ENCODE measurements at regions not wholly inside any gene's neighbourhood (a gene's known extent, or its start where the extent isn't known, plus 50 kb on each side); places are given as distances from the start of the nearest gene placed in this dataset.
A peak's percentile ranks its signal among the peaks of the same experiment; 100 is the strongest.

DNA sequence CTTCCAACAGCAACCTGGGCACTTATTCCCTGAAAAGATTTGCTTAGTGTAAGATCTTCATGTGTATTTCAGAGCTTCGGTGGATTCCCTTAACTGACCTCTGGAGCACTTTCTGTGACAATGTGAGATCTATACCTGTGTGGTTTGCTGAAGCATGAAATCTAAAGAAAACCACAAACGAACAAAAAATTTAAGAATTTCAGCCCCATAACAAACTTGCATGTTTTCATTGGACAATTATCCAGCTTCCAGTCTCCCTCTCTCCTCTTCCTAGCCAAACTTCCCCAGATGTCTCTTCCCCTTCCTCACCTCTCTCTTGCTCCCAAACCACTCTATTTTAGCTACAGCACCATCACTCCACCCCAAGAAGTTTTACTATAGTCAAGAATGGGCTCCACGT is 279.9 kb upstream of the SORCS1 start:
- Mint-ChIP-seq H3K36me3 (no peaks in the 10 kb centered on the region), H3K9me3 (peaks cover 0 to 14% (median 3%) of the 10 kb centered on the region in 6 donors), H3K4me1 (no peaks in the 10 kb centered on the region), H3K27ac (no peak overlapping the region), H3K4me3 (no peak overlapping the region), H3K27me3 (ENCODE audit: low read depth in 3 of 3) (peaks cover 0 to 2% (median 0%) of the 10 kb centered on the region in 3 donors)
- DNase-seq = no peak

DNA sequence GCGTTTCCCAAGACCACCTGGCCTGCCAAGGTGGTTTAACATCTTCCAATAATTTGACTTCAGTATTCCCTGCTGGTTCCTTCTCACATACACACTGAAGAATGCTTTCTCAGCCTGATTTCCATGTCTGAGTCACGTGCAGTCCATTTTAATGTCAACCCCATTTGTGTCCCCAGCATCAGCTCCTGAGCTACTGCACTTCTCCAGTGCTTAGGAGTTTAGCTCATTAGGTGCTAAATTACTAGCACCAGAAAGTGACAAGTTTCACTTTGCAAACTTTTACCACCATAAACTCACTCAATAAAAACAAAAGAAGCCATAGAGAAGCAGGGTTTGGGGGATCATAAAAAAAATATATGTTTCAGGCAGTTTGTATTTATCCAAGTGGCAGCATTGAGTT is 279.3 kb upstream of the SORCS1 start:
- H3K9me3 Mint-ChIP-seq = peaks cover 0 to 14% (median 3%) of the 10 kb centered on the region in 6 donors
- H3K4me3 Mint-ChIP-seq = no peak overlapping the region
- DNase-seq = no peak
- H3K27me3 Mint-ChIP-seq (ENCODE audit: low read depth in 3 of 3) = peaks cover 0 to 1% (median 0%) of the 10 kb centered on the region in 3 donors
- H3K4me1 Mint-ChIP-seq = no peaks in the 10 kb centered on the region
- H3K36me3 Mint-ChIP-seq = no peaks in the 10 kb centered on the region
- H3K27ac Mint-ChIP-seq = no peak overlapping the region

DNA sequence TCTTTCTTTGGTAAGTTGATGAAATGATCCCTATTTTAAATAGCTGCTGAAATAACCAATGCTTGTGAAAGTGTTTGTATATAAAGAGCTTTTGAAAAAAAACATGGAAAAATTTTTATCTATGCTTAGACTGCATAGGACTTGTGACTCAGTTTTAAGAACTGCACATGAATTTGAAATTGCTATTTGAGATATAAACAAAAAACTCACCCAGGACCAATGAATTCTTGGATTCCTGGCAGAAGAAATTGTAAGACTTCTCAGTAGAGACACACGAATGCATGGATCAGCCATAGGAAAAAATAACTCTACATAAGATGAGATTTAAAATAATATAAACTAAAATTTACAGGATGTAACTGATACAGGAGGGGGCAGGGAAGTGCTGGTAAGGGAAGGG is 278.8 kb upstream of the SORCS1 start:
- Mint-ChIP-seq H3K36me3 (no peaks in the 10 kb centered on the region), H3K27ac (no peak overlapping the region), H3K4me1 (no peaks in the 10 kb centered on the region), H3K4me3 (no peak overlapping the region), H3K9me3 (peaks cover 0 to 14% (median 3%) of the 10 kb centered on the region in 6 donors), H3K27me3 (ENCODE audit: low read depth in 3 of 3) (peaks cover 0 to 1% (median 0%) of the 10 kb centered on the region in 3 donors)
- no peak for DNase-seq

DNA sequence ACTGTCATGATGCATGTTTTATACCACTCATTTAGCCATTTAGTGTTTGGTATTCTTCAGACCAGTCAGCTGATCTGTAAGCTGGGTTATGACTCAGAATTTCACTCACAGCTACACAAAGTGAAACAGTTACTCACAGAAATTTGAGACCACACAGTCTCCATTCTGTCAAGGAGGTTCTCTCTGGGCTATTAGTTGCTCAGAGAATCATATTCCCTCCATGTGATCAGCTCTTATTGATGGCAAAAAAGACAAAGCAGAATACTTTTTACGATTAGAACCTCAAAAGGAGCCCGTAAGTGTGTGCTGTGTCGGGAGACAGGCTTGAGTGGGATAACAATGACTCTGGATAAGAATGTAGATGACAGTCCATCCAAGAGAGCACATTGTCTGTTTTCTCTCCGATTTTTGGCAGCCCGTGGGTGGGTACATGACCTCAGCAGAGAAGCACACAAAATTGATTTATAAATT is 277.6 kb upstream of the SORCS1 start:
- Mint-ChIP-seq H3K27me3 (ENCODE audit: low read depth in 3 of 3) (peaks cover 0 to 1% (median 0%) of the 10 kb centered on the region in 3 donors), H3K4me1 (no peaks in the 10 kb centered on the region), H3K4me3 (no peak overlapping the region), H3K27ac (no peak overlapping the region), H3K9me3 (peaks cover 0 to 14% (median 3%) of the 10 kb centered on the region in 6 donors), H3K36me3 (no peaks in the 10 kb centered on the region)
- DNase-seq = no peak

DNA sequence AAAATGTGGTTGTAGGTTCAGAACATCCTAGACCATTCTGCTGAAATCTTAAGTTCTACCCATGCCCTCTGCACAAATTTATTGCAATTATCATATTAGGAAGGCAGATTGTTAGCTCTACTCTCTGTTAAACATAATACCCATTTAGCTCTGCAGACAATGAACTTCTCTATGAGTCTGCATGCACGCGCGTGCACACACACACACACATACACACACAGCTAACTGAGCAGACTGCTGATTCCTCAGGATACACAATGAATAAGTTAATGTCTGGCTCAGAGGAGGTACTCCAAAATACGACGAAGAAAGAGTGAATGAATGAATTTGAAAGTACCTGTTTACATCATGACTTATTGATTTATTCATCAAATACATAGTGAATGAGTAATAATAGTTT is 276.2 kb upstream of the SORCS1 start:
- no peaks in the 10 kb centered on the region for H3K36me3 Mint-ChIP-seq

DNA sequence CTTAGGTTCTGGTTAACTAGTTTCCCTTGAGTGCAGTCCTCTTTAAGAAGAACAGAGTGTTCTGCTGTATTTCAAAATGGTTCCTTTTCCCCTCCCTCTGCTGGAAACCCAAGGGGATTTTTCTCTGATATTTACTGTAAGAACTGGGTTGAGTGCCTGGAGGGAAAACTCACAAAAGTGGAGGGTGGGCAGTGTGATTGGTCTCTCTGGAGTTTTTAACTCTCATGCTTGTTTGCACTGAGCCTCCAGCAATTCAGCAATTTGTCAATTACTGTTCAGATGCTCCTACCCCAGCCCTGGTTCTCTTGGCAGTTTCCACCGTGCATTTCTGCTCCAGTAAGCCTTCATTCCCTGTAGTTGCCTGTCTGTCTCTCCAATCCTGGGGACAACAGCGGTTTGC is 273.4 kb upstream of the SORCS1 start:
- no peaks in the 10 kb centered on the region for H3K27me3 Mint-ChIP-seq (ENCODE audit: low read depth in 3 of 3)
- DNase-seq = no peak
- peaks cover 0 to 5% (median under 1%) of the 10 kb centered on the region in 6 donors for H3K9me3 Mint-ChIP-seq
- no peak overlapping the region for H3K27ac Mint-ChIP-seq
- H3K4me1 Mint-ChIP-seq = no peaks in the 10 kb centered on the region
- no peaks in the 10 kb centered on the region for H3K36me3 Mint-ChIP-seq
- no peak overlapping the region for H3K4me3 Mint-ChIP-seq

More for the DNA sequence above, 276.2 kb upstream of the SORCS1 start:
- H3K27me3 Mint-ChIP-seq (ENCODE audit: low read depth in 3 of 3) = peaks cover 0 to 1% (median 0%) of the 10 kb centered on the region in 3 donors
- H3K27ac Mint-ChIP-seq = no peak overlapping the region
- peaks cover 0 to 13% (median 4%) of the 10 kb centered on the region in 6 donors for H3K9me3 Mint-ChIP-seq
- no peak overlapping the region for H3K4me3 Mint-ChIP-seq
- no peak for DNase-seq
- no peaks in the 10 kb centered on the region for H3K4me1 Mint-ChIP-seq

DNA sequence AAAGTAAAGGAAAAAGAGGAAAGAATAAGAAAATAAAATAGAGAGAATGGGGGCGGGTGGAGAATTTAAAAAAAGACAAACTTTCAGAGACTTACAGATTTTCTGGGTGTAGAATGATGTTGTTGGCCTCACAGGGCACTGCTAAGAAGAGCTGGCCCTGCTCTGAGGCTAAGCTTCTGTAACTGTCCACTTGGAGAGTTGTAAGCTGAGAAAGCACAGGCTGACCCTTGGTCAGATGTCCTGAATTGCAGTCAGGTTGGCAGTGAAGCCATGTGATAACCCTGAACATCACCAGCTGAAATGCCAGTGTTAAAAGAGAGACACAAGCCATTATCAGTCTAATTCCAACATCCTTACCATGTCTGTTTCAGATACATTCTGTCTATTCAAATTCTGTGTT is 272.1 kb upstream of the SORCS1 start:
- DNase-seq = no peak
- Mint-ChIP-seq H3K27me3 (ENCODE audit: low read depth in 3 of 3) (no peaks in the 10 kb centered on the region), H3K9me3 (peaks cover 0 to 5% (median under 1%) of the 10 kb centered on the region in 6 donors), H3K36me3 (no peaks in the 10 kb centered on the region), H3K4me3 (no peak overlapping the region), H3K4me1 (no peaks in the 10 kb centered on the region), H3K27ac (no peak overlapping the region)

DNA sequence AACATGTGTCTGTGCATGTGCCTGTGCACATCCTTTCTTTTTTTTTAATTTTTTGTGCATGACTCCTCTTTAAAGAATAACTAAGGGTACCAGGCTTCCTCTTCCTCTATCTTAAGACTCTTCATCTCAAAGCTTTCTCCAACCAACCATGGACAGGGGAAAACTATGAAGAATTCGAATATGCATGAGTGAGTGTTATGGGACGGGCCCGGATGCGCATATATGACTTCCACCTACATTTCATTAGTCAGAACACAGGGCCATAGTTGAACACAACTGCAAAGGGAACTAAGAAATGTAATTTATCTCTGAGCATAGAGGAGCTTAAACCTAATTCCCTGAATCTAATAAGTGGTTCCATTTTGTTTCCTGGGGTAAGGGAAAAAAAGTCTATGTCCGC is 270.3 kb upstream of the SORCS1 start:
- no peak overlapping the region for H3K27ac Mint-ChIP-seq
- H3K36me3 Mint-ChIP-seq = no peaks in the 10 kb centered on the region
- no peak for DNase-seq
- H3K9me3 Mint-ChIP-seq = peaks cover 0 to 5% (median 0%) of the 10 kb centered on the region in 6 donors
- no peaks in the 10 kb centered on the region for H3K27me3 Mint-ChIP-seq (ENCODE audit: low read depth in 3 of 3)
- no peak overlapping the region for H3K4me3 Mint-ChIP-seq
- H3K4me1 Mint-ChIP-seq = no peaks in the 10 kb centered on the region

DNA sequence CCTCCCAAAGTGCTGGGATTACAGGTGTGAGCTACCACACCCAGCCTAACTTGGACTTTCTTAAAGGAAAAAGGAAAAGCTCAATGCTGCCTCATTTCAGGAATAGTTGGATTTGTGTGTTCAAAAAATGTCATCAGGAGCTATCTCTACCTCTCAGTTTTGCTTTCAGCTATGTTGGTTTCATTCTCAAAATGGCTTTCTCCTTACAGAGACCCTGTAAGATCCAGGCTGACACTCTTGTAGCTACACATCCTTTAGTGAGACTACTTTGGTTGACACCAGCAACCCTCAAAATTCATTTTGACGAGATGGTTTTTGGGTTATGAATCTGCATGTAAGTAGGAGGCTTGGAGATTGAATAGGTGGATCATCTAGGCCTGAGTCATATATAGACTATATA is 269.7 kb upstream of the SORCS1 start:
- peaks cover 0 to 10% (median 0%) of the 10 kb centered on the region in 6 donors for H3K9me3 Mint-ChIP-seq
- no peaks in the 10 kb centered on the region for H3K36me3 Mint-ChIP-seq
- no peak overlapping the region for H3K4me3 Mint-ChIP-seq
- no peaks in the 10 kb centered on the region for H3K27me3 Mint-ChIP-seq (ENCODE audit: low read depth in 3 of 3)
- no peak for DNase-seq
- H3K27ac Mint-ChIP-seq = no peak overlapping the region
- no peaks in the 10 kb centered on the region for H3K4me1 Mint-ChIP-seq

DNA sequence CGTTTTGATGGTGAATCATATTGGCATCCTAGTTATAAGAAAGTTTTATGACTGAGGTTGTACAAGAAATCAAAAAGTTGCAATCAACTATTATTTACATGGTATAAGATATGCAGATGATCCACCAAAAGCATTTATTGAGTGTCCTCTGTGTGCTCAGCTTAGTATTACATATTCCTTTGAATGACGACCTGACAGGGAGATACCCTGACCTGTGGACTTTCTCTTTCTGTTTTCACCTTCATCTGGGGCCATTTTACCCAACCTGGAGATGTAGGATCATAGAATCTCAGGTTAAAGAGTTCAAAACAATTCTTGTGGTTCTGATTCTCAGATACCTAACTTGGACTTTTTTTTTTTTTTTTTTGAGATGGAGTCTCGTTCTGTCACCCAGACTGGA is 269.1 kb upstream of the SORCS1 start:
- Mint-ChIP-seq H3K4me3 (no peak overlapping the region), H3K27ac (no peak overlapping the region), H3K4me1 (no peaks in the 10 kb centered on the region), H3K36me3 (no peaks in the 10 kb centered on the region), H3K27me3 (ENCODE audit: low read depth in 3 of 3) (no peaks in the 10 kb centered on the region), H3K9me3 (peaks cover 0 to 12% (median 0%) of the 10 kb centered on the region in 6 donors)
- DNase-seq = no peak

DNA sequence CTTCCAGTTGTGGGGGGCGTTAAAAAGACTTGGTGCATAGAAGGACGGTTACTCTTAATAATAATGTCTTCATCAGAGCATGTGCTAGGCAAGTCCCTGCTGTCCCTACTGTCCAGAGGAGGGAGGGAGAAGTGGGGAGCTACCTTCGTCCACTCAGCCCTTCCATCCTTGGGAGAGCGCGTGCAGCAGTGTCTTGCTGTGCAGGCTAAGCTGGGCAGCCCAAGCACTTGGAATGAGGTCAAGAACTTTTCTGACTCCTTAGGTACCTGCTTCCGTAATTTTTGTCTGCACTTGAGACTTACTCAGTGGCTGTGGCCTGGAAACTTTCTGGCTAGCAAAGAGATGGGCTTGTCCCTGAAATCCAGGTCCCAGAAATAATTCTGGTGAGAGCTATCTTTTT is 265.9 kb upstream of the SORCS1 start:
- H3K4me1 Mint-ChIP-seq = no peaks in the 10 kb centered on the region
- H3K9me3 Mint-ChIP-seq = peaks cover 0 to 12% (median 3%) of the 10 kb centered on the region in 6 donors
- no peaks in the 10 kb centered on the region for H3K36me3 Mint-ChIP-seq
- no peak overlapping the region for H3K4me3 Mint-ChIP-seq
- no peak for DNase-seq
- no peaks in the 10 kb centered on the region for H3K27me3 Mint-ChIP-seq (ENCODE audit: low read depth in 3 of 3)
- H3K27ac Mint-ChIP-seq = no peak overlapping the region

DNA sequence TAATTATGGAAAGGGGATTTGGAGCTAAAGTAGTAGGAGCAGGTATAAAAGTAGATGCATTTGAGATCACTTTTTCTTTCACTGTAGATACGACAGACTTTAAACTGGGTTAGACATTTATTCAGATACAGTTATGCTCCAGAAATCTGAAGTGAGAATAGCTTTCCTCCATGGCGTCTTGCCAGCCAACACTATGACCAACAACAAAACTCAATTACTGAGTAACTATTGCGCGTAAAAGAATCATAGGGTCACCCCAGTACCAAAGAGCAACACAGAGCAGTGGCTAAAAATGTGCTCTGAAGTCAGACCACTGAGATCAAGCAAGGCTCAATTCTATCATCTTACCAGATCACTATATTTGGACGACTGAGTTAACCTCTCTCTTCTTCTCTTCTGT is 262.5 kb upstream of the SORCS1 start:
- no peak for DNase-seq
- H3K4me3 Mint-ChIP-seq = no peak overlapping the region
- peaks cover 0 to 10% (median 3%) of the 10 kb centered on the region in 6 donors for H3K9me3 Mint-ChIP-seq
- H3K27ac Mint-ChIP-seq = no peak overlapping the region
- H3K4me1 Mint-ChIP-seq = no peaks in the 10 kb centered on the region
- no peaks in the 10 kb centered on the region for H3K36me3 Mint-ChIP-seq
- H3K27me3 Mint-ChIP-seq (ENCODE audit: low read depth in 3 of 3) = no peaks in the 10 kb centered on the region

DNA sequence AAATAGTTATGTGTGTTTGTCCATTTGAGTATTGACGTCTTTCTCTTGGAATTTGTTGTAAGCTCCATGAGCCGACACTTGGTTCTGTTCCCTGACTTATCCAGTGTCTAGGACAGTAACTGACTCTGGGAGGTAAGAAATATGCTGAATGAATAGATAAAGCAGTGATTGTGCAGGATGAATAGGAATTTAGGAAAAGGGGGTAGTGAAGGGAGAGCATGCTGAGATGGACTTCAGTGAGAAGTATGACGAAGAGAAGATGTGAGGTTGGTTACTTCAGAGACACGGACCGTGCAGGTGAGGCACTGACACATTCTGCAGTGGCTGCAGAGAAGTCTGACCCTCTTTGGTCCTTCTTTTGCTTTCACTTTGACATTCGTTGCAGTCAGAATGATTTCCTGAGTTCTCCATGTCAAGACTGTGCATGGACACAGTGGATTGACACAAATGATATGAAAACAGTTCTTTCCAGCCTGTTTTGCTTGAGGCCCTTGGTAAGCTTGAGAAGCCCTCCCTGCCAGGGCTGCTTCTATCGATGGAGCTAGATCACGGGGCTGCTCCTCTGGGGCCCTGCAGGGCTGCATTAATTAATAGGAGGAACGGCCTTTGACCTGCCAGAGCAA is 261.5 kb upstream of the SORCS1 start:
- no peak for DNase-seq
- Mint-ChIP-seq H3K36me3 (no peaks in the 10 kb centered on the region), H3K27ac (peak overlapping the region in 1 of 6 donors; percentile 20), H3K4me3 (peak overlapping the region in 1 of 5 donors; percentile 42), H3K4me1 (no peaks in the 10 kb centered on the region), H3K9me3 (peaks cover 0 to 10% (median 3%) of the 10 kb centered on the region in 6 donors), H3K27me3 (ENCODE audit: low read depth in 3 of 3) (no peaks in the 10 kb centered on the region)

DNA sequence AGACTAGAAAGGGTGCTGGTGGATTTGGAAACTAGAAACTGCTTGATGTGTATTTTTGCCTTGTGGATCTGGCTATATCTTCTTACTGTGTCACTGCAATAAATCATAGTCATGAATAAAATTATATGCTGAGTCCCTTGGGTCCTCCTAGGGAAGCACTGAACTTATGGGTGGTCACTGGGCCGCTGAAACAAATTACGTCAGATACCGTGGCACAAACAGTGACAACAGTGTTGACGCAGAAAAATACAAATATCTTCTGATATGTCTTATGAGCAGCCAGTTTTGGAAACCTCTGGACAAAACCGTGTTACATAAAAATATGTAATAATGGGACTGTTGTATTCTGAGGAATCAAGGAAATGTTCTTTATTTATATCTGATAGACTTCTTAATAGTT is 260.1 kb upstream of the SORCS1 start:
- Mint-ChIP-seq H3K27me3 (ENCODE audit: low read depth in 3 of 3) (no peaks in the 10 kb centered on the region), H3K9me3 (peaks cover 0 to 8% (median 3%) of the 10 kb centered on the region in 6 donors), H3K27ac (no peak overlapping the region), H3K4me3 (no peak overlapping the region), H3K36me3 (no peaks in the 10 kb centered on the region), H3K4me1 (no peaks in the 10 kb centered on the region)
- no peak for DNase-seq

DNA sequence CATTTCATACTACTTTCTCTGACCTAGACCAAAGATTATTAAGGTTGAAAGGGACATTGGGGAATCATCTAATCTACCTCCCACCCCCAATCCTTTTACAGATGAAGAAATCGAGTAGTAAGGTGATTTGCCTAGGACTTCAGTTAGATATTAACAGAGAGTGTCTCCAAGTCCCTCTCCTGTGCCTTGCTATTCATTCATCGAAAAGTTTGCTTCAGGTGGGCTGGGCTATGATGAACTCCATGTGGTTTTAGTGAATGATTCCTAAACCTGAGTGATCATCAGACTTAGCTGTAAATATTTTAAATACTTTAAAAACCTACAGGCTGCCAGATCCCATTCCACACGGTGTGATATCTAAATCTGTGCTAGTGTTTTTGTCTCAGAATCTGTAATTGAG is 259.4 kb upstream of the SORCS1 start:
- H3K27ac Mint-ChIP-seq = no peak overlapping the region

More for the DNA sequence above, 259.4 kb upstream of the SORCS1 start:
- Mint-ChIP-seq H3K4me3 (no peak overlapping the region), H3K27me3 (ENCODE audit: low read depth in 3 of 3) (no peaks in the 10 kb centered on the region), H3K4me1 (no peaks in the 10 kb centered on the region), H3K36me3 (no peaks in the 10 kb centered on the region), H3K9me3 (peaks cover 0 to 4% (median 2%) of the 10 kb centered on the region in 6 donors)
- DNase-seq = no peak
